ENCODE measurements at regions not wholly inside any gene's neighbourhood (a gene's known extent, or its start where the extent isn't known, plus 50 kb on each side); places are given as distances from the start of the nearest gene placed in this dataset.
"Not testable (repeated sequence)": the region's sequence is repeated elsewhere in the genome, so short reads cannot be mapped to it uniquely, and the experiment has no call there.

GRCh38 chrX:146707781-146708180 is 101.8 kb upstream of the CXorf51B start:
- intact Hi-C loops (cut with micrococcal nuclease), result no loop called here
- ChIA-PET CTCF (ENCODE audit: partially characterized antibody) (no interaction called here), POLR2A (ENCODE audit: partially characterized antibody) (no interaction called here)
- Mint-ChIP-seq H3K27ac (no peak overlapping the region), H3K4me3 (no peak overlapping the region), H3K36me3 (no peaks in the 10 kb centered on the region), H3K9me3 (peaks cover 0 to 4% (median 3%) of the 10 kb centered on the region in 8 donors), H3K27me3 (no peaks in the 10 kb centered on the region), H3K4me1 (no peaks in the 10 kb centered on the region)
- no peak overlapping the region for H3K4me3 ChIP-seq (ENCODE audit: low read length in 2 of 2)
- H3K4me1 ChIP-seq (ENCODE audit: insufficient read depth, low read length), result no peaks in the 10 kb centered on the region
- H3K36me3 ChIP-seq (ENCODE audit: insufficient read depth, low read length), result no peaks in the 10 kb centered on the region
- no peak overlapping the region for H3K27ac ChIP-seq (ENCODE audit: low read depth, low read length)
- H3K9me3 ChIP-seq (ENCODE audit: control insufficient read depth in 1 of 2, low read length in 2 of 2), result no peaks in the 10 kb centered on the region
- no peaks in the 10 kb centered on the region for H3K27me3 ChIP-seq (ENCODE audit: insufficient read depth, low read length)
- no peak for DNase-seq

GRCh38 chrX:146708866-146709265 is 100.7 kb upstream of the CXorf51B start:
- DNase-seq; H3K4me3 Mint-ChIP-seq; H3K27ac ChIP-seq (ENCODE audit: low read depth, low read length); CTCF ChIA-PET (ENCODE audit: partially characterized antibody); H3K9me3 Mint-ChIP-seq; intact Hi-C loops (cut with micrococcal nuclease); H3K4me1 Mint-ChIP-seq; H3K4me1 ChIP-seq (ENCODE audit: insufficient read depth, low read length); H3K27me3 ChIP-seq (ENCODE audit: insufficient read depth, low read length); H3K36me3 Mint-ChIP-seq; H3K36me3 ChIP-seq (ENCODE audit: insufficient read depth, low read length); H3K27ac Mint-ChIP-seq; H3K27me3 Mint-ChIP-seq; H3K4me3 ChIP-seq (ENCODE audit: low read length in 2 of 2); H3K9me3 ChIP-seq (ENCODE audit: control insufficient read depth in 1 of 2, low read length in 2 of 2); POLR2A ChIA-PET (ENCODE audit: partially characterized antibody): not testable (repeated sequence)

- Histone ChIP-seq H3K4me3 (ENCODE audit: low read length in 2 of 2) (no peak overlapping the region), H3K36me3 (ENCODE audit: insufficient read depth, low read length) (no peaks in the 10 kb centered on the region), H3K27ac (ENCODE audit: low read depth, low read length) (no peak overlapping the region), H3K9me3 (ENCODE audit: control insufficient read depth in 1 of 2, low read length in 2 of 2) (no peaks in the 10 kb centered on the region), H3K27me3 (ENCODE audit: insufficient read depth, low read length) (no peaks in the 10 kb centered on the region), H3K4me1 (ENCODE audit: insufficient read depth, low read length) (no peaks in the 10 kb centered on the region)
- H3K27me3 Mint-ChIP-seq, result no peaks in the 10 kb centered on the region
- ChIA-PET POLR2A (ENCODE audit: partially characterized antibody) (no interaction called here), CTCF (ENCODE audit: partially characterized antibody) (no interaction called here)
- H3K4me1 Mint-ChIP-seq, result no peaks in the 10 kb centered on the region
- no peak overlapping the region for H3K27ac Mint-ChIP-seq
- peaks cover 0 to 4% (median 0%) of the 10 kb centered on the region in 8 donors for H3K9me3 Mint-ChIP-seq
- no peaks in the 10 kb centered on the region for H3K36me3 Mint-ChIP-seq
- H3K4me3 Mint-ChIP-seq, result no peak overlapping the region
- intact Hi-C loops (cut with micrococcal nuclease), result no loop called here
- no peak for DNase-seq
Measured at GRCh38 chrX:146754268-146754667, 55.3 kb upstream of the CXorf51B start.

- H3K4me3 Mint-ChIP-seq, result no peak overlapping the region
- H3K4me1 Mint-ChIP-seq, result no peaks in the 10 kb centered on the region
- CTCF ChIA-PET (ENCODE audit: partially characterized antibody), result no interaction called here
Measured at GRCh38 chrX:146755214-146755613, 54.4 kb upstream of the CXorf51B start.

More at GRCh38 chrX:146755214-146755613, 54.4 kb upstream of the CXorf51B start:
- Histone ChIP-seq H3K4me1 (ENCODE audit: insufficient read depth, low read length) (no peaks in the 10 kb centered on the region), H3K36me3 (ENCODE audit: insufficient read depth, low read length) (no peaks in the 10 kb centered on the region), H3K9me3 (ENCODE audit: control insufficient read depth in 1 of 2, low read length in 2 of 2) (no peaks in the 10 kb centered on the region), H3K27me3 (ENCODE audit: insufficient read depth, low read length) (no peaks in the 10 kb centered on the region), H3K4me3 (ENCODE audit: low read length in 2 of 2) (no peak overlapping the region), H3K27ac (ENCODE audit: low read depth, low read length) (no peak overlapping the region)
- POLR2A ChIA-PET (ENCODE audit: partially characterized antibody), result no interaction called here
- Mint-ChIP-seq H3K27me3 (no peaks in the 10 kb centered on the region), H3K36me3 (no peaks in the 10 kb centered on the region), H3K9me3 (peaks cover 0 to 4% (median 0%) of the 10 kb centered on the region in 8 donors), H3K27ac (peak overlapping the region in 1 of 7 donors; percentile 25)
- intact Hi-C loops (cut with micrococcal nuclease), result no loop called here
- no peak for DNase-seq
